ENCODE measurements at regions not wholly inside any gene's neighbourhood (a gene's known extent, or its start where the extent isn't known, plus 50 kb on each side); places are given as distances from the start of the nearest gene placed in this dataset.

DNA sequence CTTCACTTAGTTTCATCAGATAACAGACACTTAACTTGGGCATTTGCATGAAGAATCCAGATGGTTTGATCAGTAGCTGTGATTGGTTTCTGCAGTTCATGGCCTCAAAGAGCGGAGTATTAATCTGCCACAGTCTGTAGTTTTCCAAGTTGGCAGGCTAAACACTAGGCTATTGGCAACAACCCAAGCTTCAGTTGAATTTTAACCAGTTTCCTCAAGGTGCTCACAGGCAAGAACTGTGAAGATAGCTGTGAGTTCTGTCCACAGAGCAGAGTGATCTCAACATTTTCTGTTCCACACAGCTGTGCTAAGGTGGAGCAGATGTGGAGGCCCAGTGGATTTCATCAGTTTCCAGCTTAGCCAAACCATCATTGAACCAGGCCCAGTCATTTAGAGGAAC lies 469.5 kb upstream of the LINC00305 start:
- DNase-seq (ENCODE audit: low read depth) = peak; percentile 38

DNA sequence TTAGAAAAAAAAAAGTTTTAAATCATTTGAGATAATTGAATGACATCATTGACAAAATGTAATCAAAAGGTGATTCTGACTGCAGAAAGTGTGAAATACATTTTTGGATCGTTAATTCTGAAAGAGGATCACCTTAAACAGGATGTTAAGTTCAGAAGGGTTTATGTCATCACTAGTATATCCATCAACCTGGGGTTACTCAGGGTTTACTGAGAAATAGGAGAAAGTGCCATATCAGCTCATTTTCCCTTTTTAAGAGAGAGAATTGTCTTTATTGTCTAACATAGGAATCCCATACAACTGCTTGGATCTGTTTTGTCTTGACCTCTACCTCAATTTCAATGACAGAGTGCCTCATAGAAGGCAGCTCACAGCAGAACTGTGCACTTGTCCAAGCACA lies 466.1 kb upstream of the LINC00305 start:
- no peak for DNase-seq (ENCODE audit: low read depth)

DNA sequence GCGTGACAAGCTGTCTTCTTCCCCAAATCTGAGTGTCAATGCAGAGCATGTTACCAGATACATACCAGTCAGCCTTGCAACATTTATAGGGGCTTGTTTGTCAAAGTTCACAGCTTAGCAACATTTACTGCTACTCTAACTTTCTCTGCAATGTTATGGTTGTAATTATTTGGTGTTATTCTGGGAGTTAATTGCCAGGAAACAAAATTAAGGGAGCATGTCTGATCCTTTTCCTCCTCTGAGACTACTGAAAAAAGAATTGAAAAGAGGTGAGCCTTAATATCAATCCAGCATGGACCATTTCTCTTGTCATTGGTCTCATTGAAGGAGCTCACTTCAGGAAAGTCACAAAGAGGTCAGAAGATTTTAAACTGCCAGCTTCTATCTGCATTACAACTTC lies 465.6 kb upstream of the LINC00305 start:
- no peak for DNase-seq (ENCODE audit: low read depth)

DNA sequence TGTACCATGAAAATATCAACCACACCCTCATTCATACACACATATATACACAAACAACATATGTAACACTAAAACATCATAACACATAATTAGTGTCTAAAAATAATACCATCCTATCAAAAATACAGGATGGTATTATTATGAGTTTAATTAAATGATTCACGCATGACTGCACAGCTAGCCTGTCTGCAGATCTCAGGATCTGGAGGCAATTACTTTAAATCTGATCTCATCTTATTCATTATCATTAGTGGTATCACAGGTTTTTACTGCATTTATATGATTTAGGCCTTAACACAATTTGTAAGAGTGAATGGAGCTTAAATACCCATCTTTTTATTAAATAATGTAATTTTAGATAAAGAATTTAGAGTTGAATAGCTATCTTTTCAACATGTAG lies 443.4 kb upstream of the LINC00305 start:
- DNase-seq (ENCODE audit: low read depth) = no peak

DNA sequence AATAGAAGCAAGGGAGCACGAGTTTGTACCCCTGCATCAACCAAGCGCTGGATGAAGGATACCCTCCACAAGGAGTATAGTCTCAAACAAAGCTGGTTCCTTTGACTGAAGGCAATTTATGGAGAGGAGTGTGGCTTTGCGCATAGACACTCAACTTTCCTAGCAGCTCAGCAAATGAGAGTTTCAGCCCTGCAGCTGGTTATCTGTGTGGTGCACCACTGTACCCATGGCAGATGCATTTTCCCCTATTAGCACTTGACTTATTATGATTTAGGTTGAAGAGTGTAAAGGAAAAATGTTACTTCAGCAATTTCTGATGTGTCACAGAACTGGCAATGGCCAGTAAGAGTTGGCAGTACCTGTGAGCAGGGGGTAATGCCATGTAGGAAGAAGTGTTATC lies 440.1 kb upstream of the LINC00305 start:
- DNase-seq (ENCODE audit: low read depth) = no peak

DNA sequence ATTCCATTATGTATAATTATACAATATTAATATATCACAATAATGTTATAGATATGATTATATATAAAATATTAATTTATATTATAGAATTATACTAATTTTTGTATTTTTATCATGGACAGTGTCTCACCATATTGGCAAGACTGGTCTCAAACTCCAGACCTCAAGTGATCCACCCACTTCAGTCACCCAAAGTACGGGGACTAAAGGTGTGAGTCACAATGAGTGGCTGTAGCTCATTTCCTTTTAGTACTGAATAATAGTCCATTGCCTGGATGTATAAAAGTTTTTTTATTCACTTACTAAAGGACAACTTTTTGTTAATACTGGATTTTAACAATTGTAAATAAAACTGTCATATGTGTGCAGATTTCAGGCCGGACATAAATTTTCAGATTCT lies 417.6 kb upstream of the LINC00305 start:
- no peak for DNase-seq (ENCODE audit: low read depth)

DNA sequence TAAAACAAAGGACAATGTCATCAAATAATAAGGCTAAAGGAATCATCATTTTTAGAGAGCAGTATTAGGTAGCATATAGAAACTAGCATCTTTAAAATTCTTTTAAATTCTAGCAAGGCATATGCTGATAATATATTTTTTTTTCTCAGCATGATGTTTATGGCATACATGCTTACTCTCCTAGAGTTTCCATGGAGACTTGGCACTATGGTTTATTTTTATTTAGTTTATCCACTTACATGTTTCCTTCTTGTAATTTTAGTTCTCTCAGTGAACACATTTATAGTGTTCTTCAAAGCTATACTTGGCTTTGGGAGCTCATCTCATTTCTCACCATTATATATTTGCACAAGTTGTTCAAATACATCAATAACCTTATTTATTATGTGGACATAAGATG lies 413.8 kb upstream of the LINC00305 start:
- no peak for DNase-seq (ENCODE audit: low read depth)

DNA sequence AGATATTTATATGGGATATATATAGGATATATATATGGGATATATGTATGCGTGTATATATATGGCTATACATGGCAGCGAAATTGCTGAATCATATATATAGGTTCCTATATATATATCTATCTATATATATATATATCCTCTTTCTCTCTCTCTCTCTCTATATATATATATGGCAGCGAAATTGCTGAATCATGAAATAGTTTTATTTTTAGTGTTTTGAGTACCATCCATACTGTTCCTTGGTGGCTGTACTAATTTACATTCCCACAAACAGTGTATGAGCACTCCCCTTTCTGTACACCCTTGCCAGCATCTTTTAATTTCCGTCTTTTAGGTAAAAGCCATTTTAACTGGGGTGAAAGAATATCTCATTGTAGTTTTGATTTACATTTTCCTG lies 397.6 kb upstream of the LINC00305 start:
- DNase-seq (ENCODE audit: low read depth) = no peak

DNA sequence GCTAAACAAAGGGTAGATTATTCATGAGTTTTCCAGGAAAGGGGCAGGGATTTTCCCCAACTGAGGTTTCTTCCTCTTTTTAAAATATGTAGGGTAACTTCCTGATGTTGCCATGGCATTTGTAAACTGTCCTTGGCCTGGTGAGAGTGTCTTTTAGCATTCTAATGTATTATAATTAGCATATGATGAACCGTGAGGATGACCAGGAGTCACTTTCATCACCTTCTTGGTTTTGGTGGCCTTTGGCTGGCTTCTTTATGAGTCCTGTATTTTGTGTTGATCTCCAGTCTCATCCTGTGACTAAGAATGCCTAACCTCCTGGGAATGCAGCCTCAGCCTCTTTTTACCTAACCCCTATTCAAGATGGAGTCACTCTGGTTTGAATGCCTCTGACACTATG lies 391.0 kb upstream of the LINC00305 start:
- no peak for DNase-seq (ENCODE audit: low read depth)

DNA sequence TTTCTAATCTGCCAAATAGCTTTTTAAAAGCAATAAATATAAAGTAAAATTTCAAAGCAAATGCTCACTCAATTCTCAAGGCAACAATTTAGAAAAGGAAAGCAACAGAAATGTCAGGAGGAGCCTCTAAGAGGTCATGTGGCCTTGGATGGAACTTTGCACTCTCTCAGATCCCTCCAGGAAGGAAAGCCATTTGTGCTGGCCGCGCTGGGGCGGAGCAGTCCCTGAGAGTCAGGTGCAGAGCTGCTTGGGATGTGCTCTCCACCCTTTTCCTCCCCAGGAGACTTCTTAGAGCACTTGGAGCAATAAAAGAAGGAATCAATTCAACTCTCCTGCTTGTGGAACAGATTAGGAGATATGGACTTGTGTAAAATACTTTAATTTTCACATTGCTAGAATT lies 379.8 kb upstream of the LINC00305 start:
- no peak for DNase-seq (ENCODE audit: low read depth)

DNA sequence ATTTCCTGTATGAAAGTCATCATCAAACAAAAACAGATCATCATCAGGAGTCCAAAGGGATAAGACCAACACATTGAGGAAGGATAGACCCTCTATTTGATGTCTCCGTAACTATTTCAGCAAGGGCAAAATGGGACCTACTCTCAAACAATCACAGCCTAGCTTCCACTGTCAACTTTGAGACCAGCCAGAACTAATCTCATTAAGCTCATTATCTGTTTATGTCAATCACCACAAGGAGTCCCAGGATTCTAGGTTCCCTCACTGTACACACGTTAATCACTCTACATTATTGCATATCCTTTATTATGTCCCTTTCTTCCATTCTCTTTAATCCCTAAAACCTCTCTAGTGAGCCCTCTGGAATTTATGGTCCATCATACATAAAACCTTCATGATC lies 370.3 kb upstream of the LINC00305 start:
- DNase-seq (ENCODE audit: low read depth) = no peak

DNA sequence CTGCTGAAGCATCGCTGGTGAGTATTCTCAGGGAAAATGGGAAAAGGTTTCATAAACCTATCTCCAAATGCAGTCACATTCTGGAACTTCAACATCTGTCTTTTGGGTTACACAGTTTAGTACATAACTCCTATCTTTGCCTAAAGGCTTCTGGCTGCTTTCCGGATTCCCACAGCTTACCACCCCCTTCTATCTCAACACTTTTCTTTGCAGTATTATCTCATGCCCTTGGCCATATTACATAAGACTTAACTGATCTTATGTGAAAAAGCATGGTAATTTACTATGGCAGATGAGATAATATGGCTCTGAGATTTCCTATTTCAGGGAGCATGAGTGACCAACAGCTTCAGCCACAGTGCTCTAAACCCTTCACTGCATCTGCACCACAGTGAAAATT lies 369.3 kb upstream of the LINC00305 start:
- no peak for DNase-seq (ENCODE audit: low read depth)

DNA sequence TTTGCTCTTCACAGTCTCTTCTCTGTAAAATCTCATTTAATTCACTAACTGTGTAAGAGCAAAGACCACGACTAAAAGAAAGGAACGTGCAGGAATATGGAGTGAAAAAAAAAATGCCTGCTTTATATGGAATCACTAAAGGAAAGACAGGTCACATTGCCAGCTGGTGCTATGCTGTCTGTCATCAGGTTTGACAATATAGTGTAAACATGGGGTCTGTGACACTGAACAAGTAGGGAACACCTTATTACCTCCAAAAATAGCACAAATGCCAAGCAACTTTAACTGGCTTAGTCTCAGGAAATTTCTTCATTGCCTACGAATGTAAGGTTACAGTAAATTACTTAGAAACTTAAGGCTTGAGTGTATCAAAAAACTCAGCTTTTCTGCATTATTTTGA lies 364.5 kb upstream of the LINC00305 start:
- DNase-seq (ENCODE audit: low read depth) = no peak

DNA sequence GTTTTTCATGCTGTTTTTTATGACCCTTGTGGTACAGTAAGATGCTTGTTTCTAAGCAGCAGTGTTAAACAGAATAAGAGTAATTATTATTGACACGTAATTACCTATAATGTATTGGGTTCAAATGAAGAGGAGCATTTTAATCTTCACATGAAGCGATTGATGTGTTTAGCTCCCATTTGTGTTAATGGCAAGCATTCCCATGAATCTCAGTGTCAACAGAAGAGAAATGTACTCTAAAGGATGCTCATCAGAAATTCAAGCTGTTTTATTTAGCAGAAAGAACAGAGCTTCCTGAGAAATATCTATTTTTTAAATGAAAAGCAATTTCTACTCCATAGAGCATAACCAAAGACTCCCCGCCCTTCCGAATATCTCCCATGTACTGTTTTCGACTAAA lies 341.3 kb upstream of the LINC00305 start:
- no peak for DNase-seq (ENCODE audit: low read depth)

DNA sequence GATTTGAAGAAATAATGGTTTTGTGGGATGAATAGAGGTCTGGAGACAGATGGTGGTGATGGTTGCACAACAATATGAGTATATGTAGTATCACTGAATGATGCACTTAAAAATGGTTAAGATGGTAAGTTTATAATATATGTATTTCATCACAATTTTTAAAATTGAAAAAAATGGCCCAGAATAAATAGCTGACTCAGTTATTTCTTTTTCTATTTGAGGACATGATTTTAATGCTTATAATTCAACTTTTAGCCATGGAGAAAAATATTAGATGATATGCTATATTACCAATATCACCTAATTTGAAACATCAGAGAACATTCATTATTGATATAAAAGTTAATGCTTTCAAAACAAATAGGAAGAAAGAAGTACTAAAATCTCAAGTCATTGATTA lies 339.8 kb upstream of the LINC00305 start:
- DNase-seq (ENCODE audit: low read depth) = no peak

DNA sequence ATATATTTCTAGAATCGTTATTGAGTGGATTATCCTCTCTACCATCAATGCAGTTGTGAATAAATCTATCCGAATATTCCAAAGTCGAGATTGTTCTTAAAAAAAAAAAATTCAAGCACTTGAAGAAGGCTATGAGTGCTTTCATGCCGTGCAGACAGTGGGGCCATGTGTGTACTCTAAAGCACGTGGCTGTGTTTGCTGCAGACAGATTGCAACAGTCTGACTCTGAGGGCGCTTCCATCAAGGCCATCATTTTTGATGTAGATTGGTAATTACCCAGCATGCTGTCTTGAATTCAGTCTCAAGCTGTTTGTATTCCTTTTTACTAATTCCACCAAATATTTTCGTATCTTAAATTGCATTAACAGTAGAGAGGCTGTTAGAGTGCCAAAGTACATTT lies 325.9 kb upstream of the LINC00305 start:
- DNase-seq (ENCODE audit: low read depth) = no peak

DNA sequence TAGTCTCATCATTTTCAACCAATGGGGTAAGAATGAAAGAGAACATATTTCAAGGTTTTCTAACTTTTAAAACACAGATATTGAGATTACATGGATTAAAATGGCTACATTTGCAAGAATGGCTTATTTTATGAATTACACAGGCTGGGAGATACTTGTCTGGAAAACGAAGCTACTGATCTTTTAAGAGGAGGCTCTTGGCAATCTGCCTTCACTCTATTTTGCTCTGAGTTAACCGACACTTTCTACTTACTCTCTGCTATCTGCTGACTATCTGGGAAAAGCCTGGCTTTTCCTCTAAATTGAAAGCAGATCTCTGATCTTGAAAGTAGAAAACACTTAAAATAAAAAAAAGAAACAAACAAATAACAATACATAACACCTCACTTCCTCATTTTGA lies 325.4 kb upstream of the LINC00305 start:
- no peak for DNase-seq (ENCODE audit: low read depth)

DNA sequence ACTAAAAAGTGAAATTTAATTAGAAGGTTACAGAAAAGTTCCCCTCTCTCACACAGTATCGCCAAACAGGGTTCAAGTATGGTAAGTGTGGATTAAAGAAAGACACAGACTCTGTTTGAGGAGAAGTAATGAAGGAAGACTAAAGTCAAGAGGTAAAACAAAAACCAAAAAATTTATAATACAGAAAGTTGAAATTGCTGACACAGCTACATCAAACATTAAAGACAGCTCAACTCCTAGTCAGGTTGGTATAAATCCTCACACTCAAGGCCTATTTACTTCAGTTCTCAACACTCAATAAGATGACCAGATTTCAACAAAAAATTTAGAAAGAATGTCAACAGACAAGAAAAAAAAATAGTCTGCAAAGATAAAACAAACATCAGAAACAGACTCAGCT lies 300.5 kb upstream of the LINC00305 start:
- DNase-seq (ENCODE audit: low read depth) = no peak

DNA sequence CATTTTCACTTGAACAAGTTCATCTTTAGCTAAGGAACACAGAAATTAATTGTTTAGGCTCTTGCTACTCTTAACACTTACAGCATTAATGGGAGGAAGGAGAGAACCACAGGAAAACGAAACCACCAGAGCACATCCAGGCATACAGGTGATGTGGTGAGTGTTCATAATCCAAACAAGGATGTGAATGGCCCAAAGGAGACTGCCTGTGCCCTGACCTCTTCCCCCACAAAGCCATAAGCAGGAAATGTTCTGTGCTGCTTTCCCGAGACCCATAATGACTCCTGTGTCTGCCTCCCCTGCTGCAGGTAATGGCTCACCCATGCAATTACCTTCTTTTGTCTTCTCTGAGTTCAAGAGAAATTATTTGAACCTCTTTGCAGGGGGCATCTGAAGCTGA lies 295.9 kb upstream of the LINC00305 start:
- peak; percentile 3 for DNase-seq (ENCODE audit: low read depth)

DNA sequence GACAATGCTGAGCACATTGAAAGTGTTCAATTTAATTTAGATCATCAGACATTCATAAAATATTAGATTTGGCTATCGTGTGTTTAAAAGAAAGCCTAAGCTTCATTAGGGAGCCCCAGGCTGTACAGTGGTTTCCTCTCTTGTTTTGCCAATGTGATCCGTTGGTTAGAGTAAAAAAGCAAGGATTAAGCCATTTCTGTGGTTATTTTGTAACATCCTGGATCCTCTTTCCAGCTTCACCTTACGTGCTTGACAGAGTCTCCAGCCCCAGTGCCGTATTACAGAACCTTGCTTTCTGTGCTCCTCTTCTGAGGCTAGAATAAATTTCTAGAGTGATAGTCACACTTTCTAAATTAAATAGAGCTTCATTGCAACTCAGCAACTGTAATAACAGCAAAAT lies 289.3 kb upstream of the LINC00305 start:
- DNase-seq (ENCODE audit: low read depth) = no peak

DNA sequence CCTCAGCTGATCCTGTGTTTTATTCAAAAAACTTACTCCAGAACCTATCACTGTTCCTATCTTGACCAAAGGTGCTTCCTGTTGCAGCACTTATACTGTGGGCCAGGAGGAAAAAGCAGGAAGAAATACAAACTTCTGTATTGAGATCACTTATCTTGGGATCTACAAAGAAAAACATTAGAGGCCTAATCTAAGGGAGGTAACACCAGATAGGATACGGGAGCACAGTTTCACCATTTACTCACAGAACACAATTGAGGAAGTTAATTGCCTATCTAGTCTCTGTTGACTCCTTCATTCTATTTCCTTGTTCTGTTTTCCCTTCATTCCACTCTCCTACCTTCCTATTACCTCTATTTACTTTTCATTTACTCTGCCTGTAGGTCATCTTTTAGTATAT lies 287.2 kb upstream of the LINC00305 start:
- no peak for DNase-seq (ENCODE audit: low read depth)

DNA sequence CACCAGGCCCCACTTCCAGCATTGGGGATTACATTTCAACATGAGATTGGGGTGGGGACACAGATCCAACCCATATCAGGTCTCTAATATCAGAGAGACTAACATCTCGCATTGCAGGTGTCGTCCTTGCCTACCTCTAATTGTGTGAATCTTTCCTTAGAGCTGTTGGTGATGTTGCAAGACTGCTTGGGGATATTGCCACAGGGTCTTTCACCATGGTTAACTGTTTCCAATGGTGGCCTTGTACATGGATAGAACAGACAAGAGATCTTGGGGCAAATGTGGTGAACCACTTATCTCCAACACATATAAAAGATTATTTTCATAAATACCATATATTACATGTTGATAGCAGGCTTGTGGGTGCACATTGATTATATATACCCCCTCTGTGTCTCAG lies 270.3 kb upstream of the LINC00305 start:
- no peak for DNase-seq (ENCODE audit: low read depth)

DNA sequence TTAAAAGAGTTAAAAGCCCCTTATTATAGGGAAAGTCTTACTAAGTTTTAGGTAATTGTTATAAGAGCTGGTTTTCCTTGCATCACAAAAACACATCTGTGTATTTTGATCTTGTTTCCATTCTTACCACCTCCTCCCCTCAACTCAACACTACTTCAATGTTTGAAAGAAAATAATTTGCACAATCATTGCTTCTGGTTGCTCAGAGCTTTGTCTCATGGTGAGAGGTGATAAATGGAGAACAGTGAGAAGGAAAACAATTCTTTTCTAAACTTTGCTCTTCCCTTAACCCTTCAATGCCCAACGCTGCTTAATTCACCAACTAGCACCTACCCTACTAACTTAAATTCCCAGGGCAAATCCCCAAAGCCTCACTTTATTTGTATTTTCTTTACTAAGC lies 268.1 kb upstream of the LINC00305 start:
- no peak for DNase-seq (ENCODE audit: low read depth)

DNA sequence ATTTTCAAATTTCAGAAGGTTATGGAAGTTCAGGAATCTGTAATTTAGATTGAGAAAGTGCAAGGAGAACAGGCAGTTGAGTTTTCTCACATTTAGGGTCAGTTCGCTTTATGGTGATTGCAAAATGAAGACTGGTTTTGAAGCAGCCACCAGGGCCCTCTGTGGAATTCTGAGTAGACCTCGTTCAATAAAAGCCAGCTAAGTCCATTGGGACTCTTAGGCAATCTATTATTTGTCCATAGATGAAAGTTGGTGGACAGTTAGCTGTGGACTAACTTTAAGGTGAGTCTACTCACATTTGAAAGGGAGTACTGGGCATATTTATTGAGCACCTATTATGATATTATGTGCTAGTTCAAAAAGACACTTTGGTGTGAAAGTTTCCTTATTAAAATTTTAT lies 266.3 kb upstream of the LINC00305 start:
- no peak for DNase-seq (ENCODE audit: low read depth)

DNA sequence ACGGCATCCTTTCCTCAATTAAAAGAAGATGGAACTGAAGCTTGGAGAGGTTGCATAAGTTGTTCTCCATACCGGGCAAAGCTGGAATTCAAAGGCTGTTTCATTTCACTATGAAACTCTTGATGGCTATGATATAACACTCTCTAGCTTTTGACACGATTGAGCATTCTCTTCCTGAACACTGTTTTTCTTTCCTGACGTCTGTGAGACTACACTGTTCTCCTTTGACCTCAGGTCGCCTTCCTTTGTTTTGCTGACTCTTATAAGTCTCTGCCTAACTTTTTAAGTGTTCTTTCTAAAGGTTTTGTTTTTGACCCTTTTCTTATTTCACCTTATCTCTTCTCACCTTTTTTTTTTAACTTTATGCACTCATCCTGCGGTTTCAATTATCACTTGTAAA lies 261.8 kb upstream of the LINC00305 start:
- DNase-seq (ENCODE audit: low read depth) = no peak
